Loucy (cell line): ENCODE measurements at regions not wholly inside any gene's neighbourhood (a gene's known extent, or its start where the extent isn't known, plus 50 kb on each side); places are given as distances from the start of the nearest gene placed in this dataset.
"Not testable (repeated sequence)": the region's sequence is repeated elsewhere in the genome, so short reads cannot be mapped to it uniquely, and the experiment has no call there.

Experiments used
- H2AFZ ChIP-seq: fragments of 200-600 bp; sonication (generic); 2 replicates; pipeline ENCODE4 v1.6.0; 2016; ENCODE audit warnings: antibody characterized with exemption, mild to moderate bottlenecking, low read length, moderate library complexity
- H3F3A ChIP-seq: fragments of 200-600 bp; 2 replicates; pipeline ENCODE4 v1.6.0; 2016; ENCODE audit warnings: antibody characterized with exemption, low read depth, mild to moderate bottlenecking
- H3K27me3 ChIP-seq: fragments of 200-600 bp; sonication (generic); 2 replicates; pipeline ENCODE4 v1.6.1; 2014; ENCODE audit warnings: low read length, mild to moderate bottlenecking; ENCODE audit not compliant: insufficient read depth, poor library complexity, severe bottlenecking
- H3K36me3 ChIP-seq: fragments of 200-600 bp; sonication (generic); 2 replicates; pipeline ENCODE4 v1.6.1; 2016; ENCODE audit warnings: low read length; ENCODE audit not compliant: insufficient read depth
- H3K4me1 ChIP-seq: fragments of 200-600 bp; sonication (generic); 2 replicates; pipeline ENCODE4 v1.5.1; 2014; ENCODE audit warnings: low read length, mild to moderate bottlenecking; ENCODE audit not compliant: insufficient read depth, poor library complexity, severe bottlenecking
- H3K4me2 ChIP-seq: fragments of 200-600 bp; sonication (generic); 2 replicates; pipeline ENCODE4 v1.6.0; 2014; ENCODE audit warnings: antibody characterized with exemption, low read length, low read depth, mild to moderate bottlenecking; ENCODE audit not compliant: poor library complexity, severe bottlenecking
- H3K4me3 ChIP-seq: fragments of 200-600 bp; sonication (generic); 2 replicates; pipeline ENCODE4 v1.5.1; 2014; ENCODE audit warnings: low read length, mild to moderate bottlenecking, mixed read lengths; ENCODE audit not compliant: poor library complexity, severe bottlenecking
- H3K79me2 ChIP-seq: fragments of 200-600 bp; sonication (generic); 2 replicates; pipeline ENCODE4 v1.6.1; 2014; ENCODE audit warnings: low read length; ENCODE audit not compliant: insufficient read depth
- H3K9ac ChIP-seq: fragments of 200-600 bp; sonication (generic); 2 replicates; pipeline ENCODE4 v1.6.0; 2014; ENCODE audit warnings: mild to moderate bottlenecking, low read depth, low read length, moderate library complexity; ENCODE audit not compliant: poor library complexity, severe bottlenecking
- H3K9me2 ChIP-seq: fragments of 200-600 bp; sonication (generic); replicated peaks from 2 replicates; pipeline ENCODE4 v1.6.1; 2016; ENCODE audit warnings: low read depth, low read length, mixed read lengths
- H3K9me3 ChIP-seq: fragments of 200-600 bp; sonication (generic); 2 replicates; pipeline ENCODE4 v1.6.1; 2014; ENCODE audit warnings: mild to moderate bottlenecking, antibody characterized with exemption, low read length, low read depth; ENCODE audit not compliant: insufficient read depth
- H4K20me1 ChIP-seq: fragments of 200-600 bp; sonication (generic); 2 replicates; pipeline ENCODE4 v1.6.0; 2014; ENCODE audit warnings: antibody characterized with exemption, low read length, mild to moderate bottlenecking; ENCODE audit not compliant: insufficient read depth, poor library complexity, severe bottlenecking
- CTCF ChIP-seq: fragments of 200-600 bp; sonication (generic); conservative IDR thresholded peaks from 2 replicates; pipeline ENCODE4 v1.5.1; 2014; ENCODE audit warnings: mild to moderate bottlenecking, antibody characterized with exemption, low read length
- EZH2phosphoT487 ChIP-seq: fragments of 200-600 bp; IDR thresholded peaks from 2 replicates; pipeline ENCODE4 v1.6.1; 2018; ENCODE audit warnings: antibody characterized with exemption, mild to moderate bottlenecking, moderate library complexity, borderline replicate concordance

GRCh38 chr1:81725823-81726222 is 74.9 kb upstream of the ADGRL2 start:
- no peak overlapping the region for H3K9ac ChIP-seq
- H3K79me2 ChIP-seq = no peaks in the 10 kb centered on the region
- no peaks in the 10 kb centered on the region for H4K20me1 ChIP-seq
- no peak overlapping the region for H3K4me3 ChIP-seq
- H3K9me2 ChIP-seq = no peaks in the 10 kb centered on the region
- H3K36me3 ChIP-seq = no peaks in the 10 kb centered on the region
- H3K9me3 ChIP-seq = no peaks in the 10 kb centered on the region
- H3K4me2 ChIP-seq = no peak overlapping the region
- no peak for TF ChIP-seq EZH2phosphoT487
- TF ChIP-seq CTCF = no peak
- no peaks in the 10 kb centered on the region for H3F3A ChIP-seq
- no peaks in the 10 kb centered on the region for H3K27me3 ChIP-seq
- no peak overlapping the region for H2AFZ ChIP-seq
- H3K4me1 ChIP-seq = no peaks in the 10 kb centered on the region

GRCh38 chr1:81722631-81723328 is 78.0 kb upstream of the ADGRL2 start:
- H3K4me2 ChIP-seq, H3K79me2 ChIP-seq: not testable (repeated sequence)

GRCh38 chr1:81720256-81720655 is 80.5 kb upstream of the ADGRL2 start:
- not testable (repeated sequence) for H3K4me3 ChIP-seq, H3K9ac ChIP-seq, H3K4me2 ChIP-seq, H3F3A ChIP-seq, H3K27me3 ChIP-seq, H3K9me2 ChIP-seq, H4K20me1 ChIP-seq, H3K4me1 ChIP-seq, H3K36me3 ChIP-seq, H3K9me3 ChIP-seq, H3K79me2 ChIP-seq, H2AFZ ChIP-seq

More at GRCh38 chr1:81722631-81723328, 78.0 kb upstream of the ADGRL2 start:
- H3K9me3 ChIP-seq, H4K20me1 ChIP-seq, H3K9ac ChIP-seq, H3K4me1 ChIP-seq, H3K27me3 ChIP-seq, H3K36me3 ChIP-seq, H2AFZ ChIP-seq, H3K9me2 ChIP-seq, H3K4me3 ChIP-seq, H3F3A ChIP-seq: not testable (repeated sequence)

DNA sequence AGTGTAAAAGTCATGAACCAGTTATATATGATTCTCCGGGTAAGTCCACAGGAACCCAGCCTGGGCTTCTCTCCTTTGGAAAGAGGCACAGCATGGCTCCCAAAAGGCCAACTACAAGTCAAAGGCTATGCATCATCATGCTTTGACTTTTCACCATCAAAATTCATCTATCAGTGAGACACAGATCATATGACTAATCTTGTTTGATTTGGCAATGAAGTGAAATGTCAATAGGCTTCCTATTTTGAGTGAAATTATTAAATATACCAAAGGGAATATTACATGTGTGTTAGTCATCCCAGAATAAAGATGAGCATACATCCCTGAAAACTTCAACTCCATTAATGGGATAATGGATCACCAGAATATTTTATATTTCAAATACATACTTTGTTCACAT is 83.5 kb upstream of the ADGRL2 start:
- Histone ChIP-seq H3K9me3 (no peaks in the 10 kb centered on the region), H2AFZ (no peak overlapping the region), H3K36me3 (no peaks in the 10 kb centered on the region), H4K20me1 (no peaks in the 10 kb centered on the region), H3K4me1 (no peaks in the 10 kb centered on the region), H3K27me3 (no peaks in the 10 kb centered on the region), H3K4me3 (no peak overlapping the region), H3K9ac (no peak overlapping the region), H3K9me2 (no peaks in the 10 kb centered on the region), H3K4me2 (no peak overlapping the region), H3F3A (no peaks in the 10 kb centered on the region), H3K79me2 (no peaks in the 10 kb centered on the region)
- TF ChIP-seq EZH2phosphoT487 (no peak), CTCF (no peak)
